CD4-positive, alpha-beta T cell (primary cell): ENCODE measurements at regions not wholly inside any gene's neighbourhood (a gene's known extent, or its start where the extent isn't known, plus 50 kb on each side); places are given as distances from the start of the nearest gene placed in this dataset.

Experiments used
- ATAC-seq: fragments of 200-7000 bp; cut with Tn5 transposase; one replicate; pipeline ENCODE4 v1.10.0; 2022; ENCODE audit warnings: mild to moderate bottlenecking; ENCODE audit not compliant: poor library complexity
- CTCF ChIA-PET: fragments of 350-600 bp; sonication (Branson Sonifier 250); formaldehyde crosslinking; loops from one replicate; lab custom pipeline; 2021; ENCODE audit warnings: antibody characterized with exemption, inconsistent platforms; lab: Charles Lee
- POLR2A ChIA-PET: fragments of 350-600 bp; sonication (Branson Sonifier 250); formaldehyde crosslinking; loops from one replicate; lab custom pipeline; 2021; ENCODE audit warnings: antibody characterized with exemption, inconsistent platforms; lab: Charles Lee
- DNase-seq, 14 experiments: peaks; one replicate each; pipeline ENCODE4 v3.0.0-alpha.2; 2013 to 2020; ENCODE audit warnings: mixed read lengths in 2 of 14
- H3K27ac ChIP-seq, 2 donors: one replicate each; pipeline versions ENCODE4 v1.5.1 to v1.7.0; 2013; ENCODE audit warnings: low read length in 2 of 2, low read depth in 1 of 2, mild to moderate bottlenecking in 1 of 2
- H3K27me3 ChIP-seq, 2 experiments: 1 replicate in 1 of 2; 2 replicates in 1 of 2; pipeline versions ENCODE4 v1.6.1 to v1.7.0; 2013; ENCODE audit warnings: low read length in 2 of 2, control low read depth in 1 of 2, mild to moderate bottlenecking in 1 of 2, moderate library complexity in 1 of 2; ENCODE audit not compliant: insufficient read depth in 2 of 2, control insufficient read depth in 1 of 2
- H3K36me3 ChIP-seq: one replicate; pipeline ENCODE4 v1.6.1; 2013; ENCODE audit warnings: low read length, control low read depth; ENCODE audit not compliant: insufficient read depth
- H3K4me1 ChIP-seq: one replicate; pipeline ENCODE4 v1.6.1; 2013; ENCODE audit warnings: low read length, control low read depth; ENCODE audit not compliant: insufficient read depth
- H3K4me3 ChIP-seq: one replicate; pipeline ENCODE4 v1.5.1; 2013; ENCODE audit warnings: mild to moderate bottlenecking, low read length, moderate library complexity
- H3K9me3 ChIP-seq, 2 experiments: 1 replicate in 1 of 2; 2 replicates in 1 of 2; pipeline versions ENCODE4 v1.6.1 to v1.7.0; 2013; ENCODE audit warnings: low read length in 2 of 2, mild to moderate bottlenecking in 2 of 2, control low read depth in 1 of 2, moderate library complexity in 1 of 2; ENCODE audit not compliant: control insufficient read depth in 1 of 2, insufficient read depth in 1 of 2
- H3K27ac Mint-ChIP-seq: one replicate; pipeline ENCODE4 v1.8.0; 2020; ENCODE audit warnings: mixed read lengths
- H3K27me3 Mint-ChIP-seq: one replicate; pipeline ENCODE4 v1.8.0; 2021; ENCODE audit warnings: mixed read lengths
- H3K36me3 Mint-ChIP-seq: one replicate; pipeline ENCODE4 v1.8.0; 2021; ENCODE audit warnings: low read depth, mixed read lengths
- H3K4me1 Mint-ChIP-seq: one replicate; pipeline ENCODE4 v1.8.0; 2021; ENCODE audit warnings: low read depth, mixed read lengths
- H3K4me3 Mint-ChIP-seq: one replicate; pipeline ENCODE4 v1.8.0; 2020; ENCODE audit warnings: mild to moderate bottlenecking, mixed read lengths
- H3K9me3 Mint-ChIP-seq: one replicate; pipeline ENCODE4 v1.8.0; 2020; ENCODE audit warnings: mixed read lengths
- intact Hi-C, 2 experiments: fragments of 100-400 bp; cut with DNase I in 1 of 2; cut with micrococcal nuclease in 1 of 2; formaldehyde crosslinking; loops; one replicate each; pipeline versions ENCODE4 v1.15.1 to v1.9.0; 2023 to 2025; cut with DNase I, micrococcal nuclease
- TF ChIP-seq, protein P1 (sequence below): fragments of 200-600 bp; IDR thresholded peaks from one replicate; pipeline ENCODE4 v1.8.0; 2022; ENCODE audit warnings: antibody characterized with exemption, mild to moderate bottlenecking

DNA sequence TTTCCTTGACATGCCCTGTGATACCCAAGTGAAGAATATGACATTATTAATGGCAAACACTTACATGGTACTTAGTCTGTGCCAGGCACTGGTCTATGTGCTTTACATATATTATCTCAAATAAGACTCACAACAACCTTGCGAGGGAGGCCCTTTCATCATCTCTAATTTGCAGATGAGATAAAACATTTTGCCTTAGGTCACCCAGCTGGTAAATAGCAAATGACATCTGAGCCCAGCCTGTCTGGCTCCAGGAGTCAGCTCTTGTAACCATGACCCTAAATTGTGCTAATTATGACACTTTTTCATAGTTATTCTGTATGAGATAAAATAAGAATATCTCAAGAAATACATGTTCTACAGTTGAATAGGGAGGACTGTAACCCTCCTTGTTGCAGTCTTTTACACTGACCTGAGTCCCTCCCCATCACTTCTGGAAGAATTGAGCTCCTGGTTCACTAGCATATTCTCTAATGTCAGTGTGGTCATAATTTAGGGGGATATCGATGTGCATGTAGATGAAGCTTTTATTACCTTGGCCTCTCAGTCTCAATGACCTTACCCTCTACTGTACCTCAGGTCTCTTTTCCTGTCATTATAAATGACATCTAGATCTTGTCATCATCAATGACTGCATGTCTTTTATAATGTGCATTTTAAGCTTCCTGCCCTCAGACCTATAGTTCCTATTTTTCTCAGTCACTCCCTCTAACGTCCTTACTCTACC is 126.1 kb upstream of the HAPLN1 start:
- H3K27me3 ChIP-seq = no peaks in the 10 kb centered on the region
- ChIA-PET CTCF (interaction anchor here (0.6 kb wide), 1 partner anchor 1218 kb away, joined by 3 read pairs; no protein-coding TSS in a partner anchor), POLR2A (no interaction called here)
- no peak overlapping the region for H3K4me3 ChIP-seq
- Mint-ChIP-seq H3K27ac (no peak overlapping the region), H3K36me3 (no peaks in the 10 kb centered on the region), H3K4me1 (no peaks in the 10 kb centered on the region), H3K27me3 (no peaks in the 10 kb centered on the region), H3K4me3 (no peak overlapping the region), H3K9me3 (no peaks in the 10 kb centered on the region)
- intact Hi-C loops = no loop called here
- DNase-seq (no peak), ATAC-seq (no peak)
- no peaks in the 10 kb centered on the region for H3K9me3 ChIP-seq
- no peaks in the 10 kb centered on the region for H3K36me3 ChIP-seq
- H3K27ac ChIP-seq = no peak overlapping the region
- TF ChIP-seq, protein P1, sequence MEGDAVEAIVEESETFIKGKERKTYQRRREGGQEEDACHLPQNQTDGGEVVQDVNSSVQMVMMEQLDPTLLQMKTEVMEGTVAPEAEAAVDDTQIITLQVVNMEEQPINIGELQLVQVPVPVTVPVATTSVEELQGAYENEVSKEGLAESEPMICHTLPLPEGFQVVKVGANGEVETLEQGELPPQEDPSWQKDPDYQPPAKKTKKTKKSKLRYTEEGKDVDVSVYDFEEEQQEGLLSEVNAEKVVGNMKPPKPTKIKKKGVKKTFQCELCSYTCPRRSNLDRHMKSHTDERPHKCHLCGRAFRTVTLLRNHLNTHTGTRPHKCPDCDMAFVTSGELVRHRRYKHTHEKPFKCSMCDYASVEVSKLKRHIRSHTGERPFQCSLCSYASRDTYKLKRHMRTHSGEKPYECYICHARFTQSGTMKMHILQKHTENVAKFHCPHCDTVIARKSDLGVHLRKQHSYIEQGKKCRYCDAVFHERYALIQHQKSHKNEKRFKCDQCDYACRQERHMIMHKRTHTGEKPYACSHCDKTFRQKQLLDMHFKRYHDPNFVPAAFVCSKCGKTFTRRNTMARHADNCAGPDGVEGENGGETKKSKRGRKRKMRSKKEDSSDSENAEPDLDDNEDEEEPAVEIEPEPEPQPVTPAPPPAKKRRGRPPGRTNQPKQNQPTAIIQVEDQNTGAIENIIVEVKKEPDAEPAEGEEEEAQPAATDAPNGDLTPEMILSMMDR = no peak
- H3K4me1 ChIP-seq = no peaks in the 10 kb centered on the region

DNA sequence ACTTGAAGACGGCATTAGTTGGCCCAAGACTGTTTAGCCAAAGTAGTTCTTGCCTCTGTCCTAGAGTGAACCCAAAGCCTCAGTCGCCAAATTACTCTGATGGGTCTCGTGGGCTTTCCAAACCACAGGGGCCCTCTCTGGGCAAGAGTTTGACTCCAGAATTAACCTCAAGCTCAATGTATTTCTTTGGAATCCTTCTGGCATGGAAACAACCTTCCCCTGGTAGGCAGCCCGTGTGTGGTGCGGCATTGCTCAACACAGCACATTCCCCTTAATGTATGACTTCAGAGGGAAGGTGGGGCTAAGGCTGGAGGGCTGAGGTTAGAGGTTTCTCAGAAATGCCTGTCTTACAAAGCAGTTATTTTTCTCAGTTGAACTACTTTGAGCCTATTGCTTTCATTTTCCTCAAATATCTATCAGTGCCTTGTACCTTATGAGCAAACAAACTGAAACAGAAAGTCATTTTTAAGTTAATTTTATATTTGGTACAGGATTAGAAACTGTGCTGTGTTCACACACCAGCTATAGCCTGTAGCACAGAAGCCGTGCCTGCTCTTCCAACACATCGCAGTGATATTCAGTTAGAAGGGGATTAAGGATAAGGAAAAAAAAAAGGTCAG is 123.9 kb upstream of the HAPLN1 start:
- ChIA-PET CTCF (no interaction called here), POLR2A (no interaction called here)
- H3K4me3 ChIP-seq = no peak overlapping the region
- TF ChIP-seq, protein P1 = no peak
- no peaks in the 10 kb centered on the region for H3K4me1 ChIP-seq
- no peak overlapping the region for H3K27ac ChIP-seq
- H3K36me3 ChIP-seq = no peaks in the 10 kb centered on the region
- Mint-ChIP-seq H3K36me3 (no peaks in the 10 kb centered on the region), H3K27ac (no peak overlapping the region), H3K9me3 (no peaks in the 10 kb centered on the region), H3K4me3 (no peak overlapping the region), H3K4me1 (no peaks in the 10 kb centered on the region), H3K27me3 (no peaks in the 10 kb centered on the region)
- intact Hi-C loops = no loop called here
- no peaks in the 10 kb centered on the region for H3K9me3 ChIP-seq
- H3K27me3 ChIP-seq = no peaks in the 10 kb centered on the region
- peak in 1 of 14 experiments; percentile 24 for DNase-seq
- no peak for ATAC-seq

DNA sequence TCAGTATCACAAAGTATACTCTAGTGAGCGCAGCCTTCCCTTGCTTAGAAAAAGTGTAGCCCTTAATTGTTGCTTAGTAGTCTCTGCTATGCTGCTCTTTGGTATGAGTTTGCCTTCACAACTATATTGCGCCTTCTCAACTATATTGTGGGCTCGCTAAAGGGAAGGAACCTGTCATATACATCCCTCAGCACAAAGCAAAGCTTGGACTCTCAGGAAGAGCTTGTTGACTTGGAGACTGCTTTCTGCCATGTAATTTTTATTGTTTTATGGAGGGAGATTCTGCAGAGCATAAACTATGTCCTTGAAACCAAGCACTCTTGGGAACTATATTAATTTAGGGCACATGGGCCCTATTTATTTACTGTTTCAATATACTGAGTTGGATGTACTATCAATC is 119.1 kb upstream of the HAPLN1 start:
- H3K36me3 Mint-ChIP-seq = no peaks in the 10 kb centered on the region

More for the DNA sequence above, 119.1 kb upstream of the HAPLN1 start:
- H3K9me3 Mint-ChIP-seq = no peaks in the 10 kb centered on the region
- intact Hi-C loops = no loop called here
- TF ChIP-seq, protein P1 = no peak
- no peak overlapping the region for H3K4me3 ChIP-seq
- no peaks in the 10 kb centered on the region for H3K4me1 ChIP-seq
- CTCF ChIA-PET = no interaction called here
- no peaks in the 10 kb centered on the region for H3K9me3 ChIP-seq
- POLR2A ChIA-PET = no interaction called here
- no peak overlapping the region for H3K27ac ChIP-seq
- no peaks in the 10 kb centered on the region for H3K27me3 ChIP-seq
- ATAC-seq = no peak
- no peaks in the 10 kb centered on the region for H3K36me3 ChIP-seq
- H3K4me1 Mint-ChIP-seq = no peaks in the 10 kb centered on the region
- DNase-seq = no peak
- H3K27ac Mint-ChIP-seq = no peak overlapping the region
- no peaks in the 10 kb centered on the region for H3K27me3 Mint-ChIP-seq
- H3K4me3 Mint-ChIP-seq = no peak overlapping the region
